ENCODE measurements at regions not wholly inside any gene's neighbourhood (a gene's known extent, or its start where the extent isn't known, plus 50 kb on each side); places are given as distances from the start of the nearest gene placed in this dataset.

- TF ChIP-seq POLR2A (IDR thresholded peaks at IDR 0.05; ENCODE audit: extremely low read depth, insufficient read length) = no peak
- TF ChIP-seq MYC (IDR thresholded peaks at IDR 0.05; ENCODE audit: low read depth, low read length) = no peak
- TF ChIP-seq CTCF (IDR thresholded peaks at IDR 0.05; ENCODE audit: low read depth, low read length) = no peak
- no peak for TF ChIP-seq MAX (IDR thresholded peaks at IDR 0.05; ENCODE audit: low read depth, low read length)
- no peak overlapping the region for H3K4me3 ChIP-seq (ENCODE audit: low read depth, low read length)
- no peak for DNase-seq (ENCODE audit: low read depth)
Measured at GRCh38 chr13:40115426-40115825, 460.0 kb downstream of the COG6 start.

- H3K4me3 ChIP-seq (ENCODE audit: low read depth, low read length) = no peak overlapping the region
- no peak for TF ChIP-seq CTCF (IDR thresholded peaks at IDR 0.05; ENCODE audit: low read depth, low read length)
- peak; percentile 80 for TF ChIP-seq MAX (IDR thresholded peaks at IDR 0.05; ENCODE audit: low read depth, low read length)
- no peak for TF ChIP-seq POLR2A (IDR thresholded peaks at IDR 0.05; ENCODE audit: extremely low read depth, insufficient read length)
- peak; percentile 27; the same call in 1 of the 2 replicates for TF ChIP-seq MYC (IDR thresholded peaks at IDR 0.05; ENCODE audit: low read depth, low read length)
- peak; percentile 80 for DNase-seq (ENCODE audit: low read depth)
Measured at GRCh38 chr13:40116008-40116407, 460.5 kb downstream of the COG6 start.

GRCh38 chr13:40118337-40118736, 462.9 kb downstream of the COG6 start:
- TF ChIP-seq CTCF (IDR thresholded peaks at IDR 0.05; ENCODE audit: low read depth, low read length) (no peak), POLR2A (IDR thresholded peaks at IDR 0.05; ENCODE audit: extremely low read depth, insufficient read length) (no peak), MAX (IDR thresholded peaks at IDR 0.05; ENCODE audit: low read depth, low read length) (no peak)
- no peak for DNase-seq (ENCODE audit: low read depth)

GRCh38 chr13:40119852-40120251, 464.4 kb downstream of the COG6 start:
- DNase-seq (ENCODE audit: low read depth) = no peak
- H3K4me3 ChIP-seq (ENCODE audit: low read depth, low read length) = no peak overlapping the region
- TF ChIP-seq CTCF (IDR thresholded peaks at IDR 0.05; ENCODE audit: low read depth, low read length) (no peak), MAX (IDR thresholded peaks at IDR 0.05; ENCODE audit: low read depth, low read length) (no peak), MYC (IDR thresholded peaks at IDR 0.05; ENCODE audit: low read depth, low read length) (no peak), POLR2A (IDR thresholded peaks at IDR 0.05; ENCODE audit: extremely low read depth, insufficient read length) (no peak)

More at GRCh38 chr13:40118337-40118736, 462.9 kb downstream of the COG6 start:
- no peak overlapping the region for H3K4me3 ChIP-seq (ENCODE audit: low read depth, low read length)

GRCh38 chr13:40120288-40120687, 464.8 kb downstream of the COG6 start:
- no peak overlapping the region for H3K4me3 ChIP-seq (ENCODE audit: low read depth, low read length)
- DNase-seq (ENCODE audit: low read depth) = no peak
- TF ChIP-seq POLR2A (IDR thresholded peaks at IDR 0.05; ENCODE audit: extremely low read depth, insufficient read length) (no peak), CTCF (IDR thresholded peaks at IDR 0.05; ENCODE audit: low read depth, low read length) (no peak), MAX (IDR thresholded peaks at IDR 0.05; ENCODE audit: low read depth, low read length) (no peak), MYC (IDR thresholded peaks at IDR 0.05; ENCODE audit: low read depth, low read length) (no peak)

GRCh38 chr13:40120781-40121180, 465.3 kb downstream of the COG6 start:
- H3K4me3 ChIP-seq (ENCODE audit: low read depth, low read length) = no peak overlapping the region
- no peak for DNase-seq (ENCODE audit: low read depth)
- no peak for TF ChIP-seq POLR2A (IDR thresholded peaks at IDR 0.05; ENCODE audit: extremely low read depth, insufficient read length)
- no peak for TF ChIP-seq MYC (IDR thresholded peaks at IDR 0.05; ENCODE audit: low read depth, low read length)
- no peak for TF ChIP-seq CTCF (IDR thresholded peaks at IDR 0.05; ENCODE audit: low read depth, low read length)
- no peak for TF ChIP-seq MAX (IDR thresholded peaks at IDR 0.05; ENCODE audit: low read depth, low read length)

Data from NB4 (cell line).